Caco-2 (cell line): ENCODE measurements at regions not wholly inside any gene's neighbourhood (a gene's known extent, or its start where the extent isn't known, plus 50 kb on each side); places are given as distances from the start of the nearest gene placed in this dataset.

Experiments used
- BruUV-seq: library from RNA; stranded (reverse); fragments of 400-500 nt; replicated peaks from 2 replicates; lab custom pipeline; 2021; lab: Mats Ljungman, UMichigan
- CTCF ChIA-PET: fragments of 300-600 bp; sonication (Branson Sonifier 250); formaldehyde crosslinking; loops from one replicate; lab custom pipeline; 2022; ENCODE audit warnings: antibody characterized with exemption; lab: Charles Lee
- POLR2A ChIA-PET: fragments of 300-600 bp; sonication (Branson Sonifier 250); formaldehyde crosslinking; loops from one replicate; lab custom pipeline; 2022; ENCODE audit warnings: antibody characterized with exemption; lab: Charles Lee
- DNase-seq, 2 experiments: peaks; one replicate each; pipeline versions ENCODE4 v3.0.0 to v3.0.0-alpha.2; 2020 to 2022
- H3K27me3 ChIP-seq: replicated peaks from 2 replicates; pipeline ENCODE4 v1.6.0; 2011; ENCODE audit warnings: low read length; ENCODE audit not compliant: control insufficient read depth, insufficient read depth
- H3K36me3 ChIP-seq: 2 replicates; pipeline ENCODE4 v1.5.1; 2011; ENCODE audit warnings: low read length; ENCODE audit not compliant: control insufficient read depth, insufficient read depth
- H3K4me1 ChIP-seq: fragments of 250-450 bp; sonication (Bioruptor Pico); 2 replicates; pipeline ENCODE4 v1.5.1; 2020; ENCODE audit warnings: mild to moderate bottlenecking
- H3K4me3 ChIP-seq: 2 replicates; pipeline ENCODE4 v1.5.1; 2011; ENCODE audit warnings: low read depth, mild to moderate bottlenecking, control low read depth, low read length
- H3K9me3 ChIP-seq: fragments of 250-450 bp; sonication (Bioruptor Pico); 2 replicates; pipeline ENCODE4 v1.5.1; 2020; ENCODE audit warnings: mild to moderate bottlenecking, moderate library complexity
- H3K27ac Mint-ChIP-seq: one replicate; pipeline ENCODE4 v1.8.0; 2022; ENCODE audit warnings: mixed read lengths; ENCODE audit not compliant: unreplicated experiment
- H3K27me3 Mint-ChIP-seq: one replicate; pipeline ENCODE4 v1.8.0; 2022; ENCODE audit warnings: mixed read lengths; ENCODE audit not compliant: insufficient read depth, unreplicated experiment
- H3K36me3 Mint-ChIP-seq: one replicate; pipeline ENCODE4 v1.8.0; 2022; ENCODE audit warnings: mild to moderate bottlenecking, mixed read lengths; ENCODE audit not compliant: insufficient read depth, unreplicated experiment
- H3K4me1 Mint-ChIP-seq: one replicate; pipeline ENCODE4 v1.8.0; 2022; ENCODE audit warnings: low read depth, mixed read lengths; ENCODE audit not compliant: unreplicated experiment
- H3K4me3 Mint-ChIP-seq: one replicate; pipeline ENCODE4 v1.8.0; 2022; ENCODE audit warnings: mild to moderate bottlenecking, moderate library complexity, mixed read lengths; ENCODE audit not compliant: unreplicated experiment
- H3K9me3 Mint-ChIP-seq: one replicate; pipeline ENCODE4 v1.8.0; 2022; ENCODE audit warnings: mixed read lengths; ENCODE audit not compliant: unreplicated experiment
- CTCF ChIP-seq, 2 experiments: fragments of 200-600 bp in 1 of 2; IDR thresholded peaks; 1 replicate in 1 of 2; 2 replicates in 1 of 2; pipeline versions ENCODE4 v1.5.1 to v1.8.0; 2011 to 2022; ENCODE audit warnings: antibody characterized with exemption in 1 of 2, control low read depth in 1 of 2, inconsistent platforms in 1 of 2, low read depth in 1 of 2, low read length in 1 of 2, mild to moderate bottlenecking in 1 of 2, moderate library complexity in 1 of 2; ENCODE audit not compliant: insufficient read depth in 1 of 2, severe bottlenecking in 1 of 2, unreplicated experiment in 1 of 2
- intact Hi-C: fragments of 100-400 bp; cut with micrococcal nuclease; formaldehyde crosslinking; loops from one replicate; pipeline ENCODE4 v1.10.0; 2022; ENCODE audit not compliant: unreplicated experiment

DNA sequence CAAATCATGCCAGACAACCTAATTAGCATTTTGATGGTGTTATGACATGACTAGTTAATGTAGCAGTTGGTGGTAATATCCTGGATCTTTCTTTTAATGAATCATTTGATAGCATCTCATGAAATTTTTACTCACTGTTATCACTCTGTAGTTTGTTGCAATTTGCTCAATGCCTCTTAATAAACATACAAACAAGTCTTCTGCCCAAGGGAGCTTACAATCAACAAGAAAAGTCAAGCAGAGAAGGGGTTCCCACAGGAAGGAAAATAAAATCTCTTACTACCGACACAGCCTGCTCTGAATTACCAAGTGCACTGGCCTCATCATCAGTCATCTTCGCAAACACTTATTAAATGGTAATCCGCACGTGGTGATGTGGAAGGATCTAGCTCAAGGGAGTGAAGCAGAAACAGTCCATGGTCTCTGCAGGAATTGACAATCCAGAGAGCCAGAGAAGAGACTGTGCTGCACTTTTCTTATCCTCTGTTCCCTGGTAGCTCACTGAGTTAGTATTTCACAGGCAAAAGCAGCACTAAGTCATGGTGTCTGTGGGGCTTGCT lies 263.5 kb downstream of the EPHA4 start:
- no peak for DNase-seq
- Histone ChIP-seq H3K27me3 (no peaks in the 10 kb centered on the region), H3K4me3 (no peak overlapping the region), H3K4me1 (no peaks in the 10 kb centered on the region), H3K9me3 (no peaks in the 10 kb centered on the region), H3K36me3 (no peaks in the 10 kb centered on the region)
- BruUV-seq, result no TSS peak
- ChIA-PET POLR2A (no interaction called here), CTCF (no interaction called here)
- H3K27me3 Mint-ChIP-seq, result no peaks in the 10 kb centered on the region
- H3K27ac Mint-ChIP-seq, result no peak overlapping the region
- H3K4me3 Mint-ChIP-seq, result no peak overlapping the region
- no peaks in the 10 kb centered on the region for H3K36me3 Mint-ChIP-seq
- intact Hi-C loops, result no loop called here
- no peak for TF ChIP-seq CTCF (IDR thresholded peaks at IDR 0.05; ENCODE audit: insufficient read depth in 1 of 2, low read depth in 1 of 2, low read length in 1 of 2, severe bottlenecking in 1 of 2, unreplicated experiment in 1 of 2)
- peaks cover 10% of the 10 kb centered on the region for H3K4me1 Mint-ChIP-seq
- H3K9me3 Mint-ChIP-seq, result no peaks in the 10 kb centered on the region

DNA sequence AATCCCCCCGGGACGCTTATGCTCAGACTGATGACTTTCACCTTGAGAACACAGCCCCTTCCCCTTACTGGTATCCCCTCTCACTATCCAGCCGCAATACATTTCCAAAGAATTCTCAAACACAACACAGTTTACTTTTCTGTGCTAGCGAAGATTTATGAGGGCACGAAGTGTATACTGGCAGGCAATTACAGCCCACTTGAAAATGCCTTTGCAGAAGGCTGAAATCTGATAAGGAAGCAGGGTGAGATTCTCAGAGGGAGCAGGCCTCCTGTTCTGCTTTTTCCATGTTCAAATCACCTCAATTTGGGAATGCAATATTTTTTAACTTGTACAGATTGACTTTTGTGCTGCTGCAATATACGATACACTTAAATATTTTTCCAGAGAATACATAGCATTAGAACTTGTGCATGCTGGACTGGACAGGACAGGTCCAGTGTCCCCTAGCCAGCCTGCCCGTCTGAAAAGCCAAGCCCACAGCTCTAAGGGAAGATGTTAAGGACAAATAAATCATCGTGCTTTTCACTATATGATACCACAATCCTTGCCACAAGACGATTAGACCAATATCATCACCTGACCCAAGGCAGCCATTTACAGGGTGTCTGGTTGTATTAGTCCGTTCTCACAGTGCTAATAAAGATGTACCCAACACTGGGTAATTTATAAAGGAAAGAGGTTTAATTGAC lies 262.1 kb downstream of the EPHA4 start:
- H3K4me1 Mint-ChIP-seq, result peaks cover 10% of the 10 kb centered on the region
- intact Hi-C loops, result no loop called here
- no TSS peak for BruUV-seq

DNA sequence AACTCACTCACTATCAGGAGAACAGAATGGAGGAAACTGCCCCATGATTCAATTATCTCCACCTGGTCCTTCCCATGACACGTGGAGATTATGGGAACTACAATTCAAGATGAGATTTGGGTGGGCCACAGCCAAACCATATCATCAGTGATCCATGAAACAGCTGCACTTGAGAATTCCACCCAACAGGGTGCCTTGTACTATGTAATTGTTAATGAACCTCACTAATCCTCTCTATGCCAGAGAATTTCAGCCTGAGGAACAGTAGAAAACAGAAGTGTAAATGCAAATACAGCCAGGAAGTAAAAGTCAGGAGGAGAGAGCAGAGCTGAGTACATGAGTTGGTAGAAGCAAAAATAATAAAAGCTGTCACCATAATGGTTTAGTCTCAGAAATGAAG lies 261.4 kb downstream of the EPHA4 start:
- no peaks in the 10 kb centered on the region for H3K36me3 ChIP-seq
- intact Hi-C loops, result no loop called here
- no peaks in the 10 kb centered on the region for H3K36me3 Mint-ChIP-seq
- H3K27me3 Mint-ChIP-seq, result no peaks in the 10 kb centered on the region
- H3K4me1 ChIP-seq, result no peaks in the 10 kb centered on the region
- H3K27ac Mint-ChIP-seq, result no peak overlapping the region
- no peak for TF ChIP-seq CTCF (IDR thresholded peaks at IDR 0.05; ENCODE audit: insufficient read depth in 1 of 2, low read depth in 1 of 2, low read length in 1 of 2, severe bottlenecking in 1 of 2, unreplicated experiment in 1 of 2)
- ChIA-PET CTCF (no interaction called here), POLR2A (no interaction called here)
- H3K4me3 Mint-ChIP-seq, result no peak overlapping the region
- no peaks in the 10 kb centered on the region for H3K9me3 Mint-ChIP-seq
- H3K4me3 ChIP-seq, result no peak overlapping the region
- no TSS peak for BruUV-seq
- H3K4me1 Mint-ChIP-seq, result peaks cover 10% of the 10 kb centered on the region
- no peaks in the 10 kb centered on the region for H3K27me3 ChIP-seq
- DNase-seq, result no peak
- no peaks in the 10 kb centered on the region for H3K9me3 ChIP-seq

More for the DNA sequence above, 262.1 kb downstream of the EPHA4 start:
- no peak for DNase-seq
- Histone ChIP-seq H3K36me3 (no peaks in the 10 kb centered on the region), H3K9me3 (no peaks in the 10 kb centered on the region), H3K4me3 (no peak overlapping the region), H3K27me3 (no peaks in the 10 kb centered on the region), H3K4me1 (no peaks in the 10 kb centered on the region)
- no peak for TF ChIP-seq CTCF (IDR thresholded peaks at IDR 0.05; ENCODE audit: insufficient read depth in 1 of 2, low read depth in 1 of 2, low read length in 1 of 2, severe bottlenecking in 1 of 2, unreplicated experiment in 1 of 2)
- ChIA-PET CTCF (no interaction called here), POLR2A (no interaction called here)
- H3K27me3 Mint-ChIP-seq, result no peaks in the 10 kb centered on the region
- no peak overlapping the region for H3K27ac Mint-ChIP-seq
- H3K36me3 Mint-ChIP-seq, result no peaks in the 10 kb centered on the region
- H3K9me3 Mint-ChIP-seq, result no peaks in the 10 kb centered on the region
- no peak overlapping the region for H3K4me3 Mint-ChIP-seq
